Fibroblast of the aortic adventitia (primary cell): ENCODE measurements at regions not wholly inside any gene's neighbourhood (a gene's known extent, or its start where the extent isn't known, plus 50 kb on each side); places are given as distances from the start of the nearest gene placed in this dataset.

Experiments used
- DNase-seq: peaks from one replicate; pipeline ENCODE4 v3.0.0-alpha.2; 2010; ENCODE audit warnings: low read depth
- H3K4me3 ChIP-seq: 2 replicates; pipeline ENCODE4 v1.5.1; 2011; ENCODE audit warnings: low read depth, mild to moderate bottlenecking, control low read depth, low read length, moderate library complexity
- TF ChIP-seq, protein P1 (sequence below): IDR thresholded peaks from 2 replicates; pipeline ENCODE4 v1.5.1; 2011; ENCODE audit warnings: mild to moderate bottlenecking, low read length, control low read depth, inconsistent platforms; ENCODE audit not compliant: insufficient read depth

DNA sequence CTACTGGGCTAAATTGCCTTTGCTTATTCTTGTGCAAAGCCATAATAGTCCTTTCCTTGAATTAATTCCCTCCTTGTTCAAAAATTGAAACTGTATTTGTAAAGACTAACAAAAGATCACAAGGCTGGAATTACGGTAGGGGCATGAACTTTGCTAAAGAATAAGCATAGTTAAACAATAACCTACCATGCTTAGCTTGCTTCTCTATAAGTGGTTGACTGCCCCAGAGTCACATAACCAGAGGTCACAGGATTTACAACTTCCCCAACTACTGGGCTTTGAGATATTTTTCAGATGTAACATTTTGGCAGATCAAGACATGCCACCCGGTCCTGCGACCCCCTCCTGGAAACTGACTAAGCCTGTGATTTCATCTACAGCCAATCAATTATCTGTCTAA lies 181.4 kb downstream of the GPAM start:
- TF ChIP-seq, protein P1, sequence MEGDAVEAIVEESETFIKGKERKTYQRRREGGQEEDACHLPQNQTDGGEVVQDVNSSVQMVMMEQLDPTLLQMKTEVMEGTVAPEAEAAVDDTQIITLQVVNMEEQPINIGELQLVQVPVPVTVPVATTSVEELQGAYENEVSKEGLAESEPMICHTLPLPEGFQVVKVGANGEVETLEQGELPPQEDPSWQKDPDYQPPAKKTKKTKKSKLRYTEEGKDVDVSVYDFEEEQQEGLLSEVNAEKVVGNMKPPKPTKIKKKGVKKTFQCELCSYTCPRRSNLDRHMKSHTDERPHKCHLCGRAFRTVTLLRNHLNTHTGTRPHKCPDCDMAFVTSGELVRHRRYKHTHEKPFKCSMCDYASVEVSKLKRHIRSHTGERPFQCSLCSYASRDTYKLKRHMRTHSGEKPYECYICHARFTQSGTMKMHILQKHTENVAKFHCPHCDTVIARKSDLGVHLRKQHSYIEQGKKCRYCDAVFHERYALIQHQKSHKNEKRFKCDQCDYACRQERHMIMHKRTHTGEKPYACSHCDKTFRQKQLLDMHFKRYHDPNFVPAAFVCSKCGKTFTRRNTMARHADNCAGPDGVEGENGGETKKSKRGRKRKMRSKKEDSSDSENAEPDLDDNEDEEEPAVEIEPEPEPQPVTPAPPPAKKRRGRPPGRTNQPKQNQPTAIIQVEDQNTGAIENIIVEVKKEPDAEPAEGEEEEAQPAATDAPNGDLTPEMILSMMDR, result no peak
- no peak for DNase-seq
- no peak overlapping the region for H3K4me3 ChIP-seq

DNA sequence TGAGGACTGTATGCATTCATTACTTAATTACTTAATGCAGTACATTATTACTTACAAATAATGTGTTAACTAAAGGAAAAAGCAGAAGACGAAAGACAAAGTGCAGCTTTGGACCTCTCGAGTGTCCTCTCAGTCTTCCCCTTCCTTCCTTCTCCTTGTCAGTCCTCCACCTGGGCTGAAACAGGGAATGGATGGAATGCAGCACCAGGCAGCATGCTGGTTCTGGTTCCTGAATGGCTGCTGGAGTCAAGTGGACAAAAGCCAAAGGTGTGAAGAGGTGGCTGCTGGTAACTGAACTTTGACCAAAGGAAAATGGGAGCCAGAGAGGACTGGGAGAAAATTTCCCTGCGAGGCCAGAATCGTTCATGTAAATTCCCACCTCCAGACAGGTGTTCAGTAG lies 179.5 kb downstream of the GPAM start:
- TF ChIP-seq, protein P1, result no peak
- H3K4me3 ChIP-seq, result no peak overlapping the region
- DNase-seq, result no peak

GRCh38 chr10:112005044-112005443 lies 178.5 kb downstream of the GPAM start:
- TF ChIP-seq, protein P1, result no peak
- H3K4me3 ChIP-seq, result no peak overlapping the region
- DNase-seq, result no peak

DNA sequence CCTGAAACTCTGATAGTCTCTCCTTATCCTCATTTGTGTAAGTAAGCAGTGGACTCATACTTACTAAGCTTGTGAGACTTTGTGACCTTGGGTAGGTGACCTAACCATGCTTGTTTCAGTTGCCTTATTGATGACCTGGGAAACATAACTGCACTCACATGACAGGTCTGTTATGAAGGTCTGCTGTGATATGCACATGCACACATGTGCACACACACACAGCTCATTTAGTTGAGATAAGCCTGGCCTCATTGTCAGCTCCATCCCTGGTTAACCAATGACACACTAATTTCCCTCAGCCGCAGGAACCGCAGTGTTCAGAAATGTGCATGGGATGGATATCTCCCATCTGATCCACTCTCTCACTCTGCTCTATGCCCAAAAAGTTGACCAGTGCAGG lies 177.2 kb downstream of the GPAM start:
- TF ChIP-seq, protein P1, result no peak
- no peak overlapping the region for H3K4me3 ChIP-seq
- no peak for DNase-seq

DNA sequence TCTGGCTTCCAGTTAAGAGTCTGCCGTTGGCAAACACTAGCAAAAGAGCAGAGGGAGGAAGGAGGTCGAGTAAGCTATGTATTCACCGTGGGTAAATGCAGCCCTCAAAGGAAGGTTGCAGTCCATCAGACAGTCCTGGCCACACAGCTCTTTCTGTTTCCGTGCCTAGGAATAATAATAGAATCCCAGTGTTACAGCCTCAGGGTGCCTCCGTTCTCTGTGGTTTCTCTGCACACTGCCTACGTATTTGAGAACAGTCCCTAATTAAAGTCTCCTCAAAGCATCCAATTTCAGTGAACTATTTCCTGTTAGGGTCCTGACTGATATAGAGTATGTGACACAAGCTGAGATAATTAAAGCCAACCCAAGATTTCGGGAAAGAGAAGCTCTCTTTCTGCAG lies 176.7 kb downstream of the GPAM start:
- DNase-seq, result no peak
- no peak overlapping the region for H3K4me3 ChIP-seq
- TF ChIP-seq, protein P1, result no peak

DNA sequence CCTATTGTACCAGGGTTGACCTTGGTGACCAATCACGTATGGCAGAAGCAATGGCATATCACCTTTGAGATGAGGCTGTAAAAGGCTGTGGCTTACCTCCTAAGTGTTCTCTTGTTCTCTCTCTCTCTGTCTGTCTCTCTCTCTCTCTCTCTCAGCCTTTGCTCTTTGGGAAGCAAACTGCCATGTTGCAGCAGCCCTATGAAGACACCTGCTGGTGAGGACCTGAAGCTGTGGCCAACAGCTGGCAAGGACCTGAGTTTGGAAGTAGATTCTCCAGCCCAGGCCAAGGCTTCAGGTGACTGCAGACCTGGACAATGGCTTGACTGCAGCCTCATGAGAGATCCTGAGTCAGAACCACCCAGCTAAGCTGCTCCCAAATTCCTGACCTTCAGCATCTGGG lies 161.4 kb downstream of the GPAM start:
- no peak for DNase-seq
- H3K4me3 ChIP-seq, result no peak overlapping the region
- TF ChIP-seq, protein P1, result no peak

DNA sequence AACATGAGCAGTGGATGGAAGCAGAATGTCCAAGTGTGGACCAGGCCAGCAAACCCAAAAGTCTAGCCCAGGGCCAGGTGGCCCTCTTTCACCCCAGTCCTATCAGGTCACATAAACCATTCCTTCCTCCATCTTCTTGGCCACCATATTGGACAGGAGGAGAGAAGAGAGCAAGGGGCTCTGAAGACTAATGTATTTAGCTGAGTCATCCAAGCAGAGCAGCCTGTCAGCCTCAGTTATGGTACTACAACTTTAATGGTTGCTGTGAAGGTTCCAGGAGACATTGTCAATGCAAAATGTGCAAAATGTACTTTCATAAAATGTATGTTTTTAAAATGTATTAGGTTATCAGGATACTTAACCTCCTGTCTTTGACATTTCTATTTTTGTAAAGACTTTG lies 159.5 kb downstream of the GPAM start:
- no peak overlapping the region for H3K4me3 ChIP-seq
- DNase-seq, result no peak
- TF ChIP-seq, protein P1, result no peak
